NCI-H2196 (cell line): ENCODE measurements at regions not wholly inside any gene's neighbourhood (a gene's known extent, or its start where the extent isn't known, plus 50 kb on each side); places are given as distances from the start of the nearest gene placed in this dataset.
"Not testable (repeated sequence)": the region's sequence is repeated elsewhere in the genome, so short reads cannot be mapped to it uniquely, and the experiment has no call there.

ENCODE experiments used
- DNase-seq: peaks from one replicate; lab custom pipeline; 2025; ENCODE audit not compliant: unreplicated experiment; lab: John Stamatoyannopoulos, UW

GRCh38 chr10:52539463-52539862 lies 225.4 kb downstream of the DKK1 start:
- DNase-seq = no peak

- DNase-seq = no peak
Measured at GRCh38 chr10:52540479-52540984, 226.5 kb downstream of the DKK1 start.

GRCh38 chr10:52541006-52541473 lies 227.0 kb downstream of the DKK1 start:
- DNase-seq = no peak

GRCh38 chr10:52542906-52543305 lies 228.8 kb downstream of the DKK1 start:
- DNase-seq = no peak

GRCh38 chr10:52551046-52551445 lies 221.5 kb downstream of the MBL2 start:
- DNase-seq = no peak

GRCh38 chr10:52558090-52558489 lies 214.5 kb downstream of the MBL2 start:
- no peak for DNase-seq

- DNase-seq = no peak
Measured at GRCh38 chr10:52561322-52561721, 211.3 kb downstream of the MBL2 start.

GRCh38 chr10:52563360-52563759 lies 209.2 kb downstream of the MBL2 start:
- DNase-seq = no peak

- no peak for DNase-seq
Measured at GRCh38 chr10:52566471-52567246, 205.9 kb downstream of the MBL2 start.

GRCh38 chr10:52567247-52567580 lies 205.4 kb downstream of the MBL2 start:
- no peak for DNase-seq

GRCh38 chr10:52568309-52568708 lies 204.3 kb downstream of the MBL2 start:
- no peak for DNase-seq

GRCh38 chr10:52570490-52570889 lies 202.1 kb downstream of the MBL2 start:
- DNase-seq = no peak

GRCh38 chr10:52571018-52571417 lies 201.6 kb downstream of the MBL2 start:
- DNase-seq = no peak

- DNase-seq = no peak
Measured at GRCh38 chr10:52571516-52572182, 200.9 kb downstream of the MBL2 start.

GRCh38 chr10:52573347-52573746 lies 199.2 kb downstream of the MBL2 start:
- DNase-seq = no peak

GRCh38 chr10:52574697-52575096 lies 197.9 kb downstream of the MBL2 start:
- no peak for DNase-seq

GRCh38 chr10:52577047-52577446 lies 195.5 kb downstream of the MBL2 start:
- no peak for DNase-seq

- no peak for DNase-seq
Measured at GRCh38 chr10:52578871-52579405, 193.6 kb downstream of the MBL2 start.

GRCh38 chr10:52581636-52582035 lies 190.9 kb downstream of the MBL2 start:
- not testable (repeated sequence) for DNase-seq

GRCh38 chr10:52583336-52583735 lies 189.2 kb downstream of the MBL2 start:
- no peak for DNase-seq

- no peak for DNase-seq
Measured at GRCh38 chr10:52586710-52587109, 185.9 kb downstream of the MBL2 start.

- DNase-seq = no peak
Measured at GRCh38 chr10:52597189-52597863, 175.3 kb downstream of the MBL2 start.
